MM.1S (cell line): ENCODE measurements at regions not wholly inside any gene's neighbourhood (a gene's known extent, or its start where the extent isn't known, plus 50 kb on each side); places are given as distances from the start of the nearest gene placed in this dataset.

ENCODE experiments used
- DNase-seq: peaks from one replicate; pipeline ENCODE4 v3.0.0-alpha.2; 2015
- H2AFZ ChIP-seq: fragments of 300-600 bp; sonication (generic); 2 replicates; pipeline ENCODE4 v1.6.0; 2016; ENCODE audit warnings: antibody characterized with exemption, low read length
- H3F3A ChIP-seq: fragments of 300-600 bp; sonication (generic); 2 replicates; pipeline ENCODE4 v1.6.1; 2016; ENCODE audit warnings: mild to moderate bottlenecking, antibody characterized with exemption, low read length, moderate library complexity, mixed read lengths; ENCODE audit not compliant: insufficient read depth
- H3K27ac ChIP-seq: fragments of 300-600 bp; sonication (generic); 2 replicates; pipeline ENCODE4 v1.5.1; 2016; ENCODE audit warnings: mild to moderate bottlenecking, low read length
- H3K27me3 ChIP-seq: fragments of 300-600 bp; sonication (generic); replicated peaks from 2 replicates; pipeline ENCODE4 v1.6.0; 2016; ENCODE audit warnings: low read length; ENCODE audit not compliant: insufficient read depth
- H3K36me3 ChIP-seq: fragments of 300-600 bp; sonication (generic); replicated peaks from 2 replicates; pipeline ENCODE4 v1.6.1; 2016; ENCODE audit warnings: mild to moderate bottlenecking, low read length, mixed read lengths; ENCODE audit not compliant: insufficient read depth
- H3K4me1 ChIP-seq: fragments of 300-600 bp; sonication (generic); 2 replicates; pipeline ENCODE4 v1.6.1; 2016; ENCODE audit warnings: low read length, mixed read lengths
- H3K4me2 ChIP-seq: fragments of 300-600 bp; sonication (generic); 2 replicates; pipeline ENCODE4 v1.6.0; 2016; ENCODE audit warnings: low read depth, low read length
- H3K4me3 ChIP-seq: fragments of 300-600 bp; sonication (generic); 2 replicates; pipeline ENCODE4 v1.5.1; 2016; ENCODE audit warnings: low read length, mixed read lengths
- H3K79me2 ChIP-seq: fragments of 300-600 bp; sonication (generic); 2 replicates; pipeline ENCODE4 v1.6.1; 2016; ENCODE audit warnings: mixed run types, low read length, mixed read lengths
- H3K9ac ChIP-seq: fragments of 300-600 bp; sonication (generic); 2 replicates; pipeline ENCODE4 v1.6.1; 2016; ENCODE audit warnings: low read length, mixed read lengths
- H3K9me2 ChIP-seq: fragments of 300-600 bp; sonication (generic); replicated peaks from 2 replicates; pipeline ENCODE4 v1.6.1; 2016; ENCODE audit warnings: mild to moderate bottlenecking, low read length, mixed read lengths; ENCODE audit not compliant: insufficient read depth
- H3K9me3 ChIP-seq: fragments of 300-600 bp; sonication (generic); replicated peaks from 2 replicates; pipeline ENCODE4 v1.6.1; 2016; ENCODE audit warnings: mild to moderate bottlenecking, low read length, mixed read lengths; ENCODE audit not compliant: insufficient read depth
- H4K20me1 ChIP-seq: fragments of 300-600 bp; sonication (generic); 2 replicates; pipeline ENCODE4 v1.6.1; 2016; ENCODE audit warnings: mild to moderate bottlenecking, low read length, moderate library complexity, mixed read lengths; ENCODE audit not compliant: insufficient read depth
- EZH2 ChIP-seq: fragments of 300-600 bp; sonication (generic); optimal IDR thresholded peaks from 2 replicates; pipeline ENCODE3; 2017; ENCODE audit warnings: low read depth, mild to moderate bottlenecking, antibody characterized with exemption, low read length, mixed read lengths
- EZH2phosphoT487 ChIP-seq: fragments of 300-600 bp; sonication (generic); IDR thresholded peaks from 2 replicates; pipeline ENCODE4 v1.6.1; 2018; ENCODE audit warnings: antibody characterized with exemption, low read length
- TF ChIP-seq, protein P1 (sequence below): fragments of 300-600 bp; sonication (generic); IDR thresholded peaks from 2 replicates; pipeline ENCODE4 v1.5.1; 2016; ENCODE audit warnings: antibody characterized with exemption, low read length, mixed read lengths

DNA sequence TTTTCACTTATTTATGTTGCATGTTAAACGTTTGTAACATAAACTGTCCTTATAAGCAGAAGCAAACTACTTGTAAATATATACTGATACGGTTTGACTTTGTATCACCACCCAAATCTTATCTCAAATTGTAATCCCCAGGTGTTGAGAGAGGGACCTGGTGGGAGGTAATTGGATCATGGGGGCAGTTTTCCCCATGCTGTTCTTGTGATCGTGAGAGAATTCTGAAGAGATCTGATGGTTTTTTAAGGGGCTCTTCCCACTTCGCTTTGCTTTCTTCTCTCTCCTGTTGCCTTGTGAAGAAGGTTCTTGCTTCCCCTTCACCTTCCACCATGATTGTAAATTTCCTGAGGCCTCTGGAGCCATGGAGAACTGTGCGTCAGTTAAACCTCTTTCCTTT, 87.1 kb upstream of the MAPK10 start:
- no peak overlapping the region for H3K4me3 ChIP-seq
- H3K9ac ChIP-seq = no peak overlapping the region
- TF ChIP-seq, protein P1, sequence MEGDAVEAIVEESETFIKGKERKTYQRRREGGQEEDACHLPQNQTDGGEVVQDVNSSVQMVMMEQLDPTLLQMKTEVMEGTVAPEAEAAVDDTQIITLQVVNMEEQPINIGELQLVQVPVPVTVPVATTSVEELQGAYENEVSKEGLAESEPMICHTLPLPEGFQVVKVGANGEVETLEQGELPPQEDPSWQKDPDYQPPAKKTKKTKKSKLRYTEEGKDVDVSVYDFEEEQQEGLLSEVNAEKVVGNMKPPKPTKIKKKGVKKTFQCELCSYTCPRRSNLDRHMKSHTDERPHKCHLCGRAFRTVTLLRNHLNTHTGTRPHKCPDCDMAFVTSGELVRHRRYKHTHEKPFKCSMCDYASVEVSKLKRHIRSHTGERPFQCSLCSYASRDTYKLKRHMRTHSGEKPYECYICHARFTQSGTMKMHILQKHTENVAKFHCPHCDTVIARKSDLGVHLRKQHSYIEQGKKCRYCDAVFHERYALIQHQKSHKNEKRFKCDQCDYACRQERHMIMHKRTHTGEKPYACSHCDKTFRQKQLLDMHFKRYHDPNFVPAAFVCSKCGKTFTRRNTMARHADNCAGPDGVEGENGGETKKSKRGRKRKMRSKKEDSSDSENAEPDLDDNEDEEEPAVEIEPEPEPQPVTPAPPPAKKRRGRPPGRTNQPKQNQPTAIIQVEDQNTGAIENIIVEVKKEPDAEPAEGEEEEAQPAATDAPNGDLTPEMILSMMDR = no peak
- no peak for TF ChIP-seq EZH2phosphoT487
- TF ChIP-seq EZH2 = no peak
- H3K4me2 ChIP-seq = no peak overlapping the region
- no peaks in the 10 kb centered on the region for H3K9me3 ChIP-seq
- H3F3A ChIP-seq = no peaks in the 10 kb centered on the region
- no peaks in the 10 kb centered on the region for H4K20me1 ChIP-seq
- no peaks in the 10 kb centered on the region for H3K9me2 ChIP-seq
- H3K79me2 ChIP-seq = no peaks in the 10 kb centered on the region
- no peak overlapping the region for H2AFZ ChIP-seq
- no peaks in the 10 kb centered on the region for H3K27me3 ChIP-seq
- no peaks in the 10 kb centered on the region for H3K36me3 ChIP-seq
- H3K27ac ChIP-seq = no peak overlapping the region
- DNase-seq = no peak
- H3K4me1 ChIP-seq = no peaks in the 10 kb centered on the region

DNA sequence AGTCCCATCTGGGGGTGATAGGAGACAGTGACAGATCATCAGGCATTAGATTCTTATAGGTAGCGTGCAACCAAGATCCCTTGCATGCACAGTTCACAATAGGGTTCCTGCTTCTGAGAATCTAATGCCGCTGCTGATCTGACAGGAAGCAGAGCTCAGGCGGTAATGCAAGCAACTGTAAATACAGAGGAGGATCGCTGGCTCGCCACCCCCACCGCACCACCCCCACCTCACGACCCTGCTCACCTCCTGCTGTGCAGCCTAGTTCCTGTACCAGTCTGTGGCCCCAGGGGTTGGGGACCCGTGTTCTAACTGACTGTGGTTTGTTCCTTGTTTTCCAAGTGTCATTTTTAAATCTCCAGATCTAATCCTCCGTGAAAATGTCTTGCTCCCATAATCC, 89.0 kb upstream of the MAPK10 start:
- Histone ChIP-seq H3F3A (no peaks in the 10 kb centered on the region), H2AFZ (no peak overlapping the region), H4K20me1 (no peaks in the 10 kb centered on the region), H3K79me2 (no peaks in the 10 kb centered on the region), H3K4me1 (no peaks in the 10 kb centered on the region), H3K4me3 (no peak overlapping the region), H3K27me3 (no peaks in the 10 kb centered on the region), H3K27ac (no peak overlapping the region), H3K36me3 (no peaks in the 10 kb centered on the region), H3K9me2 (no peaks in the 10 kb centered on the region), H3K9me3 (no peaks in the 10 kb centered on the region), H3K4me2 (no peak overlapping the region), H3K9ac (no peak overlapping the region)
- TF ChIP-seq EZH2 (no peak), EZH2phosphoT487 (no peak)
- TF ChIP-seq, protein P1 = no peak
- DNase-seq = no peak

DNA sequence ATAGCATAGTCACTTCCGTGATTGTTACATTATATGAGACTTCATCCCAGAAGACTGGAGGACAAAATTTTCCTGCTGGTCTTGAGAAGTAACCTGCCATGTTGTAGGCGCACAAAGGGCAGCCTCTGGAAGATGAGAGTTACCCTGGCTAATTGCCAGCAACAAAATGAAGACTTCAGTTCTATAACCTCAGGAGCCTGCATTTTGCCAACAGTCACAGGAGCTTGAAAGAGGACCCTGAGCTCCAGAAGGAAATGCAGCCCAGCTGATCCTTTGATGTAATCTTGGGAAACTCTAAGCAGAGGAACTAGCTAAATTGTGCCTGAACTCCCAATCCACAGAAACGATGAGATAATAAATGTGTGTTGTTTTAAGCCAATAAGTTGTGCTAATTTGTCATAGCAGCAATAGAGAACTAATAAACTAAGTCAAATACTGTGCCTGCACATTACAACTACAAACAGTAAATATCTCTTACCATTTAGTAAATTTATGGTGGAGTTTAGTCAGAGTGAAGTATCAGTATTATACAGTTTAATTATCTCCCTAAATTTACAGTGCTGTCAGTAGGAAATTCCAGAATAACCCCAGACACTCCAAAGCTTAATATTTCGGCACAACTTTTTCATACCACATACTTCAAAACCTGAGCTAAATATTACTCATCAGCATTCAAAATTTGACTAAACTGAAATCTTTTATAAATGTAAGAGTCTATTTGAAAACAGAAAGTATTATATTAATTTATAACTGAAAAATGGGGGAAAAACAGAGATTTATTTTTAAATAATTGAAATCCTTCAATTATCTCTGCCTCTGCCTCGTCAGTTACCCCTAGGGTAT, 90.1 kb upstream of the MAPK10 start:
- no peak overlapping the region for H3K4me3 ChIP-seq
- no peaks in the 10 kb centered on the region for H3K9me3 ChIP-seq
- H3K36me3 ChIP-seq = no peaks in the 10 kb centered on the region
- no peak for DNase-seq
- H3K9ac ChIP-seq = no peak overlapping the region
- H3K27me3 ChIP-seq = no peaks in the 10 kb centered on the region
- H2AFZ ChIP-seq = no peak overlapping the region
- H3F3A ChIP-seq = no peaks in the 10 kb centered on the region
- no peak overlapping the region for H3K4me2 ChIP-seq
- no peak for TF ChIP-seq EZH2
- no peaks in the 10 kb centered on the region for H4K20me1 ChIP-seq
- no peaks in the 10 kb centered on the region for H3K79me2 ChIP-seq
- no peaks in the 10 kb centered on the region for H3K4me1 ChIP-seq
- no peaks in the 10 kb centered on the region for H3K9me2 ChIP-seq
- no peak overlapping the region for H3K27ac ChIP-seq

DNA sequence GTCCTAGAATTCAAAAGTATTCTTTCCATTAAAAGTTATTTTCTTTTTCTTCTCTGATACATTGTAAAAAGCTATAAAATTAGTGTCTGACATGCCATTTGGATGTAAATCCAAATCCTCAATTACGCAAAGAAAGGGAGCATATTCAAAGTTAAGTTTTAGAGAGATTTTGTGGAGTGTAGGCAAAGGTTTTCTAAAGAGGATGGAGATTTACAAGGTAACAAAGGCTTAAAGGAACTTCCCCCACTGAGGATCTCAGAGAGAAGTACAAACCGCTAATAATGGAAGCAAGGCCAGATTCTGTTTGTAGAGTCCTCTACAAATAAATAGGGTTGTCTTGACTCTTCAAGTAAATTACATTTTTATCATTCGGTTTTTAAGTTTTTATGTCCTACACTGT, 91.0 kb upstream of the MAPK10 start:
- H3K4me1 ChIP-seq = peaks cover 3% of the 10 kb centered on the region; the same call in 1 of the 2 replicates
- no peaks in the 10 kb centered on the region for H3K36me3 ChIP-seq
- no peak overlapping the region for H3K4me2 ChIP-seq
- H3K9me3 ChIP-seq = no peaks in the 10 kb centered on the region
- no peaks in the 10 kb centered on the region for H3F3A ChIP-seq
- H3K27me3 ChIP-seq = no peaks in the 10 kb centered on the region
- H2AFZ ChIP-seq = no peak overlapping the region
- TF ChIP-seq, protein P1 = no peak
- TF ChIP-seq EZH2 = no peak
- no peak for TF ChIP-seq EZH2phosphoT487
- no peaks in the 10 kb centered on the region for H3K9me2 ChIP-seq
- H3K4me3 ChIP-seq = no peak overlapping the region
- no peak overlapping the region for H3K9ac ChIP-seq
- no peaks in the 10 kb centered on the region for H3K79me2 ChIP-seq
- H4K20me1 ChIP-seq = no peaks in the 10 kb centered on the region
- no peak for DNase-seq
- H3K27ac ChIP-seq = no peak overlapping the region
